NCI-H526 (cell line): ENCODE measurements at regions not wholly inside any gene's neighbourhood (a gene's known extent, or its start where the extent isn't known, plus 50 kb on each side); places are given as distances from the start of the nearest gene placed in this dataset.

Experiments used
- DNase-seq, 2 experiments: peaks; one replicate each; lab custom pipeline; 2025; lab: John Stamatoyannopoulos, UW

GRCh38 chr20:39638731-39639130 is 676.6 kb downstream of the DHX35 start:
- DNase-seq, result no peak

GRCh38 chr20:39633689-39634088 is 671.5 kb downstream of the DHX35 start:
- no peak for DNase-seq

GRCh38 chr20:39632757-39633156 is 670.6 kb downstream of the DHX35 start:
- no peak for DNase-seq

- no peak for DNase-seq
Observed at GRCh38 chr20:39632176-39632575, 670.0 kb downstream of the DHX35 start.

- no peak for DNase-seq
Observed at GRCh38 chr20:39631557-39631956, 669.4 kb downstream of the DHX35 start.

GRCh38 chr20:39630215-39630908 is 668.2 kb downstream of the DHX35 start:
- DNase-seq, result no peak

GRCh38 chr20:39627765-39628164 is 665.6 kb downstream of the DHX35 start:
- no peak for DNase-seq

- no peak for DNase-seq
Observed at GRCh38 chr20:39624316-39624715, 662.2 kb downstream of the DHX35 start.

- DNase-seq, result no peak
Observed at GRCh38 chr20:39623584-39624234, 661.6 kb downstream of the DHX35 start.

- DNase-seq, result no peak
Observed at GRCh38 chr20:39619271-39619785, 657.2 kb downstream of the DHX35 start.

- DNase-seq, result no peak
Observed at GRCh38 chr20:39611901-39612300, 649.8 kb downstream of the DHX35 start.

- DNase-seq, result no peak
Observed at GRCh38 chr20:39607141-39607540, 645.0 kb downstream of the DHX35 start.

GRCh38 chr20:39605908-39606307 is 643.8 kb downstream of the DHX35 start:
- no peak for DNase-seq

GRCh38 chr20:39605361-39605760 is 643.2 kb downstream of the DHX35 start:
- DNase-seq, result no peak

- no peak for DNase-seq
Observed at GRCh38 chr20:39603219-39603618, 641.1 kb downstream of the DHX35 start.

- DNase-seq, result no peak
Observed at GRCh38 chr20:39602649-39603048, 640.5 kb downstream of the DHX35 start.

- DNase-seq, result no peak
Observed at GRCh38 chr20:39600871-39601270, 638.7 kb downstream of the DHX35 start.

- DNase-seq, result no peak
Observed at GRCh38 chr20:39600156-39600555, 638.0 kb downstream of the DHX35 start.

GRCh38 chr20:39596554-39596953 is 634.4 kb downstream of the DHX35 start:
- DNase-seq, result no peak

- no peak for DNase-seq
Observed at GRCh38 chr20:39592371-39592770, 630.2 kb downstream of the DHX35 start.

- DNase-seq, result no peak
Observed at GRCh38 chr20:39588148-39588757, 626.1 kb downstream of the DHX35 start.

GRCh38 chr20:39581034-39581433 is 618.9 kb downstream of the DHX35 start:
- DNase-seq, result no peak

- DNase-seq, result no peak
Observed at GRCh38 chr20:39576771-39577170, 614.6 kb downstream of the DHX35 start.
